ENCODE measurements at regions not wholly inside any gene's neighbourhood (a gene's known extent, or its start where the extent isn't known, plus 50 kb on each side); places are given as distances from the start of the nearest gene placed in this dataset.

- no peak for TF ChIP-seq CTCF (IDR thresholded peaks at IDR 0.05)
- no peak for TF ChIP-seq POLR2A (IDR thresholded peaks at IDR 0.05)
- no peak for TF ChIP-seq EP300 (IDR thresholded peaks at IDR 0.05)
Observed at GRCh38 chr1:72369069-72369757, 86.9 kb upstream of the NEGR1 start.

Measured in sigmoid colon (tissue), 4 donors.